Ovary (tissue), 7 donors: ENCODE measurements at regions not wholly inside any gene's neighbourhood (a gene's known extent, or its start where the extent isn't known, plus 50 kb on each side); places are given as distances from the start of the nearest gene placed in this dataset.

Experiments used
- DNase-seq, 5 donors: peaks; one replicate each; pipeline ENCODE4 v3.0.0-alpha.2; 2019 to 2020
- H3K27ac ChIP-seq, 2 donors: fragments of 200-600 bp; one replicate each; pipeline versions ENCODE4 v1.5.1 to v1.8.0; 2019 to 2022
- H3K27me3 ChIP-seq: fragments of 200-600 bp; one replicate; pipeline ENCODE4 v1.8.0; 2022
- H3K36me3 ChIP-seq: fragments of 200-600 bp; sonication (generic); one replicate; pipeline ENCODE4 v1.5.1; 2019
- H3K4me1 ChIP-seq: one replicate; pipeline ENCODE4 v1.8.1; 2013; ENCODE audit warnings: mild to moderate bottlenecking, moderate library complexity; ENCODE audit not compliant: insufficient read depth
- H3K4me3 ChIP-seq: fragments of 200-600 bp; sonication (generic); one replicate; pipeline ENCODE4 v1.5.1; 2017
- H3K9me3 ChIP-seq, 2 donors: fragments of 200-600 bp in 1 of 2; sonication (generic) in 1 of 2; one replicate each; pipeline versions ENCODE4 v1.5.1 to v1.8.1; 2013 to 2019; ENCODE audit warnings: mild to moderate bottlenecking in 1 of 2, moderate library complexity in 1 of 2
- CTCF ChIP-seq, 3 donors: fragments of 450-650 bp in 2 of 3; fragments of 200-600 bp in 1 of 3; IDR thresholded peaks; one replicate each; pipeline versions ENCODE4 v1.5.1 to v1.8.0; 2016 to 2022; ENCODE audit warnings: antibody characterized with exemption in 3 of 3, mild to moderate bottlenecking in 1 of 3
- EP300 ChIP-seq: sonication (generic); formaldehyde crosslinking; IDR thresholded peaks from one replicate; pipeline ENCODE4 v1.6.1; 2017; ENCODE audit warnings: antibody characterized with exemption
- POLR2A ChIP-seq: fragments of 450-650 bp; IDR thresholded peaks from one replicate; pipeline ENCODE4 v1.6.1; 2017; ENCODE audit warnings: antibody characterized with exemption, mild to moderate bottlenecking, moderate library complexity
- WGBS, 3 donors: extraction: QIAGEN DNeasy Blood & Tissue Kit in 1 of 3; methylation state at CpG; one replicate each; pipeline versions ENCODE4 v1.1.5 to v1.1.7; 2013 to 2017; 5-methylcytosine and 5-hydroxymethylcytosine counted together
- intact Hi-C, 4 donors: fragments of 100-400 bp; cut with DNase I; formaldehyde crosslinking; loops; one replicate each; pipeline versions ENCODE4 v1.11.0 to v1.15.1; 2022 to 2023
- donor health status: DM: no; HTN: no; CAD: no; lungs with moderate emphysema.
- donor health status: DM: no; HTN: no; CAD: no.
- donor health status: Bipolar disorder and iron deficiency.
- donor health status: DM: no; HTN: no; CAD: no.
- donor health status: DM: yes; HTN: yes; CAD: no.

DNA sequence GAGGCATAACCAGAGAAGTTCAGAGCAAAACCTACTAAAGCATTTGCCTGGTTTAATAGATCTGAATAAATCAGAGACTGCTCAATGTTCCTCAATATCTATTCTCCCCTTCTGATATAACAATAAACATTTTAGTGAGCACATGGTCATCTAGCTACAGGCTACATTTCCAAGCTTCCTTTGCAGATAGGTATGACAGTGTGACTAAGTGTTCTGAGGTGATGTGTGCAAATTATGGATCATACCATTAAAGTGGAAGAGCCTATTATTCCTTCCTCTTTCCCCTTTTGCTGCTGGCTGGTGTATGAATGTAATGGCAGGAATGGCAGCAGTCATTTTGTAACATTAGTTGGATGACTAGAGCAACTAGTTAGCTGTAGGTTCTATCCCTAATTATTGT is 285.8 kb upstream of the RASA1 start:
- intact Hi-C loops: no loop called here
- TF ChIP-seq EP300 (no peak), POLR2A (no peak), CTCF (IDR thresholded peaks at IDR 0.05) (no peak)
- H3K27me3 ChIP-seq: no peaks in the 10 kb centered on the region
- no peaks in the 10 kb centered on the region for H3K4me1 ChIP-seq
- DNase-seq: no peak
- no peaks in the 10 kb centered on the region for H3K36me3 ChIP-seq
- no peak overlapping the region for H3K27ac ChIP-seq
- H3K4me3 ChIP-seq: no peak overlapping the region
- no peaks in the 10 kb centered on the region for H3K9me3 ChIP-seq

GRCh38 chr5:86983208-86983607 is 284.5 kb upstream of the RASA1 start:
- no peak overlapping the region for H3K27ac ChIP-seq
- H3K9me3 ChIP-seq: no peaks in the 10 kb centered on the region
- H3K4me1 ChIP-seq: no peaks in the 10 kb centered on the region
- DNase-seq: no peak
- H3K36me3 ChIP-seq: no peaks in the 10 kb centered on the region
- intact Hi-C loops: no loop called here
- 35 to 63% (median 39%) methylated on average over 1 of the region's 1 CpG for WGBS, 3 donors
- TF ChIP-seq POLR2A (no peak), EP300 (no peak), CTCF (IDR thresholded peaks at IDR 0.05) (no peak)
- no peak overlapping the region for H3K4me3 ChIP-seq
- H3K27me3 ChIP-seq: no peaks in the 10 kb centered on the region

DNA sequence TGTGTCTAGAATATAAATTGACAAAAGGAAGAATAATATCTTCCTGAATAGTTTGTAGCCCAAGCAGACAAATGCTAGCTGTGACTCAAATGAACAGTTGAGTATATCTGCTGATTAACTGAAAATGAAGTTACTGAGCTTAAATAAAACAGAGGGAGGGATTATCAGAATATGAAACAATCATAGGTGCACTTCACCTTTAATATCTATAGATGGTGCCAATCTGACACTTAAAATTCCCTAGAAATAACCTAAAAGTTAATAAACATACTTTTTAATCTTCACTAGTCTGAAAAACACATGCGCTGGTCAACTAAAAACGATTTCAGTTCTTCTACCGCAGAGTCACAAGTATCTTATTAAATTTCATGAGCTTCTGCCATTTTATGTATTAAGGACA is 280.8 kb upstream of the RASA1 start:
- WGBS, 3 donors: 84 to 89% (median 87%) methylated on average over 3 of the region's 3 CpGs
- no peak for DNase-seq
- no peak overlapping the region for H3K4me3 ChIP-seq
- intact Hi-C loops: no loop called here
- H3K36me3 ChIP-seq: no peaks in the 10 kb centered on the region
- TF ChIP-seq POLR2A (no peak), CTCF (IDR thresholded peaks at IDR 0.05) (no peak), EP300 (no peak)
- H3K4me1 ChIP-seq: no peaks in the 10 kb centered on the region
- no peaks in the 10 kb centered on the region for H3K9me3 ChIP-seq
- no peaks in the 10 kb centered on the region for H3K27me3 ChIP-seq
- H3K27ac ChIP-seq: no peak overlapping the region

DNA sequence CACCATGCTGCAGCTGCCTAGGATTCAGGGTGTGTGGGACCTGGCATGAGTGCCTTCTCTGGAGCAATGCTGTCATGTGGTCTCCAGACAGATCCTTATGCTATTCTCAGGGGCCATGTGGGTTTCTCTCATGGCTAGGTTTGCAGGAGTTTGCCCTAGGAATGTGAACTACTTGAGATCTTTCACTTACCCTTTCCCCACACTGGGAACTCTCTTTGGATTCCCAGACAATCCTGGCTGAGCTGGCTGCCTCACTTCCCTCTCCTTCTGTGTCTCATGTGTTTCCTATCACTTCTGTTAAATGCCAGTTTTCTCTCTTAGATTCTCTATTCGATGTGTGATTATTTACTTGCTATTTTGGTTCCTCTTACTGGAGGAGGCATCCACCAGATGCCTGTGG is 270.2 kb upstream of the RASA1 start:
- DNase-seq: no peak
- Histone ChIP-seq H3K9me3 (no peaks in the 10 kb centered on the region), H3K36me3 (no peaks in the 10 kb centered on the region), H3K27me3 (no peaks in the 10 kb centered on the region), H3K4me3 (no peak overlapping the region), H3K4me1 (no peaks in the 10 kb centered on the region), H3K27ac (no peak overlapping the region)
- 34 to 42% (median 36%) methylated on average over 1 of the region's 1 CpG for WGBS, 3 donors
- intact Hi-C loops: no loop called here
- TF ChIP-seq CTCF (IDR thresholded peaks at IDR 0.05) (no peak), EP300 (no peak), POLR2A (no peak)

DNA sequence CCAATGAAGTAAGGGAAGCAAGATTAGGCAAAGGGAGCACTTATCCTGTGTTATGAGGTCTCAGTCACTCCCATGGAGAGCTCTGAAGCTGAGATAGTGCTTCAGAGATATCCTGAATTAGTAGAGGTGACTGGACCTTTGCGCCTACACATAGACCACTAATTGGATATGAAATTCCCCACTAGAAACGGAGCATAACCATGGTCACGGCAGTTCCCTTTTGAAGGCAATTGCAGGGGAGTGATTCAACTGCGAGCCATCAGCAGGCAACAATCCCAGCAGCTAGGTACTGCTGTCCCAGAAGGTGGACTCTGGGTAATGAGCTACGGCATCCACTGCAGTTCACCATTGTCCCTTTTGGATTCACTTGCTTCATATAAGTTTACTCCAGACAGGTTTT is 267.7 kb upstream of the RASA1 start:
- no peaks in the 10 kb centered on the region for H3K36me3 ChIP-seq
- 87 to 90% (median 88%) methylated on average over 5 of the region's 5 CpGs for WGBS, 3 donors
- DNase-seq: no peak
- H3K4me3 ChIP-seq: no peak overlapping the region
- no peak overlapping the region for H3K27ac ChIP-seq
- intact Hi-C loops: no loop called here
- H3K27me3 ChIP-seq: no peaks in the 10 kb centered on the region
- TF ChIP-seq CTCF (IDR thresholded peaks at IDR 0.05) (no peak), POLR2A (no peak), EP300 (no peak)
- no peaks in the 10 kb centered on the region for H3K4me1 ChIP-seq
- no peaks in the 10 kb centered on the region for H3K9me3 ChIP-seq
